HUES48 (cell line): ENCODE measurements at regions not wholly inside any gene's neighbourhood (a gene's known extent, or its start where the extent isn't known, plus 50 kb on each side); places are given as distances from the start of the nearest gene placed in this dataset.

ENCODE experiments used
- H3K27ac ChIP-seq: one replicate; pipeline ENCODE4 v1.7.0; 2013; ENCODE audit warnings: low read depth, low read length, inconsistent platforms
- H3K27me3 ChIP-seq: 2 replicates; pipeline ENCODE4 v1.6.1; 2013; ENCODE audit warnings: mild to moderate bottlenecking, low read length; ENCODE audit not compliant: control insufficient read depth, insufficient read depth
- H3K36me3 ChIP-seq: 2 replicates; pipeline ENCODE4 v1.6.1; 2013; ENCODE audit warnings: low read length; ENCODE audit not compliant: control insufficient read depth, insufficient read depth
- H3K4me1 ChIP-seq: 2 replicates; pipeline ENCODE4 v1.6.1; 2013; ENCODE audit warnings: mild to moderate bottlenecking, low read length; ENCODE audit not compliant: control insufficient read depth, insufficient read depth
- H3K4me3 ChIP-seq: 2 replicates; pipeline ENCODE4 v1.5.1; 2013; ENCODE audit warnings: mild to moderate bottlenecking, low read depth, low read length
- H3K9ac ChIP-seq: 2 replicates; pipeline ENCODE4 v1.6.1; 2013; ENCODE audit warnings: mild to moderate bottlenecking, low read depth, low read length, moderate library complexity
- H3K9me3 ChIP-seq: 2 replicates; pipeline ENCODE4 v1.6.1; 2013; ENCODE audit warnings: low read length; ENCODE audit not compliant: control insufficient read depth, insufficient read depth

- no peak overlapping the region for H3K4me3 ChIP-seq
- H3K9ac ChIP-seq: no peak overlapping the region
These were observed 104.1 kb downstream of the XCL2 start for GRCh38 chr1:168439456-168440375.

GRCh38 chr1:168438626-168439025, 105.2 kb downstream of the XCL2 start:
- Histone ChIP-seq H3K9ac (no peak overlapping the region), H3K36me3 (no peaks in the 10 kb centered on the region), H3K4me1 (no peaks in the 10 kb centered on the region), H3K27me3 (no peaks in the 10 kb centered on the region), H3K9me3 (no peaks in the 10 kb centered on the region), H3K27ac (no peak overlapping the region), H3K4me3 (no peak overlapping the region)

More at GRCh38 chr1:168439456-168440375, 104.1 kb downstream of the XCL2 start:
- H3K9me3 ChIP-seq: no peaks in the 10 kb centered on the region
- H3K36me3 ChIP-seq: no peaks in the 10 kb centered on the region
- H3K27me3 ChIP-seq: no peaks in the 10 kb centered on the region
- no peak overlapping the region for H3K27ac ChIP-seq
- H3K4me1 ChIP-seq: no peaks in the 10 kb centered on the region

GRCh38 chr1:168437821-168438220, 106.0 kb downstream of the XCL2 start:
- Histone ChIP-seq H3K27ac (no peak overlapping the region), H3K27me3 (no peaks in the 10 kb centered on the region), H3K9ac (no peak overlapping the region), H3K4me3 (no peak overlapping the region), H3K4me1 (no peaks in the 10 kb centered on the region), H3K36me3 (no peaks in the 10 kb centered on the region), H3K9me3 (no peaks in the 10 kb centered on the region)

- H3K4me3 ChIP-seq: no peak overlapping the region
- no peaks in the 10 kb centered on the region for H3K27me3 ChIP-seq
- no peak overlapping the region for H3K9ac ChIP-seq
- no peak overlapping the region for H3K27ac ChIP-seq
- H3K36me3 ChIP-seq: no peaks in the 10 kb centered on the region
- H3K4me1 ChIP-seq: no peaks in the 10 kb centered on the region
- no peaks in the 10 kb centered on the region for H3K9me3 ChIP-seq
These were observed 108.4 kb downstream of the XCL2 start for GRCh38 chr1:168435439-168435838.

- Histone ChIP-seq H3K36me3 (no peaks in the 10 kb centered on the region), H3K27me3 (no peaks in the 10 kb centered on the region), H3K9me3 (no peaks in the 10 kb centered on the region), H3K27ac (no peak overlapping the region), H3K4me3 (no peak overlapping the region), H3K4me1 (peaks cover 3% of the 10 kb centered on the region), H3K9ac (no peak overlapping the region)
These were observed 110.6 kb downstream of the XCL2 start for GRCh38 chr1:168433238-168433637.

- no peak overlapping the region for H3K9ac ChIP-seq
- H3K36me3 ChIP-seq: no peaks in the 10 kb centered on the region
- H3K27me3 ChIP-seq: no peaks in the 10 kb centered on the region
- no peaks in the 10 kb centered on the region for H3K9me3 ChIP-seq
- no peak overlapping the region for H3K4me3 ChIP-seq
- H3K4me1 ChIP-seq: peaks cover 9% of the 10 kb centered on the region
- no peak overlapping the region for H3K27ac ChIP-seq
These were observed 111.9 kb downstream of the XCL2 start for GRCh38 chr1:168431882-168432281.

- peaks cover 9% of the 10 kb centered on the region for H3K4me1 ChIP-seq
- H3K4me3 ChIP-seq: no peak overlapping the region
- H3K9me3 ChIP-seq: no peaks in the 10 kb centered on the region
- H3K27me3 ChIP-seq: no peaks in the 10 kb centered on the region
- H3K9ac ChIP-seq: no peak overlapping the region
- H3K27ac ChIP-seq: no peak overlapping the region
- H3K36me3 ChIP-seq: no peaks in the 10 kb centered on the region
These were observed 113.5 kb downstream of the XCL2 start for GRCh38 chr1:168430321-168430720.

GRCh38 chr1:168428063-168428731, 115.6 kb downstream of the XCL2 start:
- Histone ChIP-seq H3K4me1 (peaks cover 9% of the 10 kb centered on the region), H3K27ac (peak overlapping the region; percentile 55), H3K4me3 (0 out of 2 replicates have a peak overlapping the region, but pooled peaks have one; percentile 18), H3K36me3 (no peaks in the 10 kb centered on the region), H3K9ac (no peak overlapping the region), H3K9me3 (no peaks in the 10 kb centered on the region), H3K27me3 (no peaks in the 10 kb centered on the region)

- Histone ChIP-seq H3K36me3 (no peaks in the 10 kb centered on the region), H3K4me3 (no peak overlapping the region), H3K9me3 (no peaks in the 10 kb centered on the region), H3K27me3 (no peaks in the 10 kb centered on the region), H3K4me1 (peaks cover 9% of the 10 kb centered on the region), H3K9ac (no peak overlapping the region), H3K27ac (no peak overlapping the region)
These were observed 116.7 kb downstream of the XCL2 start for GRCh38 chr1:168427051-168427450.

- H3K4me3 ChIP-seq: no peak overlapping the region
- no peaks in the 10 kb centered on the region for H3K9me3 ChIP-seq
- no peaks in the 10 kb centered on the region for H3K27me3 ChIP-seq
These were observed 119.5 kb downstream of the XCL2 start for GRCh38 chr1:168424281-168424680.

GRCh38 chr1:168422203-168422847, 121.5 kb downstream of the XCL2 start:
- Histone ChIP-seq H3K9ac (no peak overlapping the region), H3K36me3 (no peaks in the 10 kb centered on the region), H3K4me1 (no peaks in the 10 kb centered on the region), H3K4me3 (no peak overlapping the region), H3K27me3 (no peaks in the 10 kb centered on the region), H3K9me3 (no peaks in the 10 kb centered on the region), H3K27ac (no peak overlapping the region)

More at GRCh38 chr1:168424281-168424680, 119.5 kb downstream of the XCL2 start:
- Histone ChIP-seq H3K27ac (no peak overlapping the region), H3K4me1 (peaks cover 9% of the 10 kb centered on the region), H3K36me3 (no peaks in the 10 kb centered on the region), H3K9ac (no peak overlapping the region)
